Endodermal cell (in vitro differentiated cells): ENCODE measurements at regions not wholly inside any gene's neighbourhood (a gene's known extent, or its start where the extent isn't known, plus 50 kb on each side); places are given as distances from the start of the nearest gene placed in this dataset.

Experiments used
- DNase-seq: peaks from one replicate; pipeline ENCODE4 v3.0.0-alpha.2; 2017
- H3K27ac ChIP-seq: 2 replicates; pipeline ENCODE4 v1.5.1; 2013; ENCODE audit warnings: mild to moderate bottlenecking, low read depth, low read length, moderate library complexity
- H3K27me3 ChIP-seq: 2 replicates; pipeline ENCODE4 v1.6.1; 2013; ENCODE audit warnings: mild to moderate bottlenecking, low read length, moderate library complexity; ENCODE audit not compliant: insufficient read depth, control insufficient read depth, poor library complexity, severe bottlenecking
- H3K36me3 ChIP-seq: 2 replicates; pipeline ENCODE4 v1.7.0; 2013; ENCODE audit warnings: mild to moderate bottlenecking, low read length, moderate library complexity; ENCODE audit not compliant: control insufficient read depth, insufficient read depth
- H3K4me1 ChIP-seq: one replicate; pipeline ENCODE4 v1.7.0; 2013; ENCODE audit warnings: low read length; ENCODE audit not compliant: control insufficient read depth, insufficient read depth
- H3K4me3 ChIP-seq: 2 replicates; pipeline ENCODE4 v1.5.1; 2013; ENCODE audit warnings: mild to moderate bottlenecking, low read length, moderate library complexity
- H3K9ac ChIP-seq: 2 replicates; pipeline ENCODE4 v1.6.1; 2013; ENCODE audit warnings: mild to moderate bottlenecking, low read length, moderate library complexity; ENCODE audit not compliant: poor library complexity, severe bottlenecking; ENCODE audit errors: extremely low read depth
- H3K9me3 ChIP-seq: 2 replicates; pipeline ENCODE4 v1.6.1; 2013; ENCODE audit warnings: mild to moderate bottlenecking, low read length, moderate library complexity; ENCODE audit not compliant: control insufficient read depth
- H3K27ac Mint-ChIP-seq: 2 replicates; pipeline ENCODE4 v1.8.0; 2020; ENCODE audit warnings: mixed read lengths
- H3K27me3 Mint-ChIP-seq: 2 replicates; pipeline ENCODE4 v1.8.0; 2021; ENCODE audit warnings: mild to moderate bottlenecking, mixed read lengths; ENCODE audit not compliant: insufficient read depth
- H3K36me3 Mint-ChIP-seq: 2 replicates; pipeline ENCODE4 v1.8.0; 2020; ENCODE audit warnings: low read depth, mixed read lengths
- H3K4me1 Mint-ChIP-seq: 2 replicates; pipeline ENCODE4 v1.8.0; 2020; ENCODE audit warnings: mixed read lengths
- H3K4me3 Mint-ChIP-seq: 2 replicates; pipeline ENCODE4 v1.8.0; 2020; ENCODE audit warnings: mild to moderate bottlenecking, moderate library complexity, mixed read lengths
- H3K9me3 Mint-ChIP-seq: 2 replicates; pipeline ENCODE4 v1.8.0; 2020; ENCODE audit warnings: mild to moderate bottlenecking, mixed read lengths
- WGBS, 2 experiments: methylation state at CpG; one replicate each; pipeline versions ENCODE4 v1.1.5 to v1.1.7; 2013; ENCODE audit warnings: missing lambda C conversion rate in 2 of 2, mixed read lengths in 1 of 2; ENCODE audit not compliant: insufficient coverage in 1 of 2, insufficient read length in 1 of 2; 5-methylcytosine and 5-hydroxymethylcytosine counted together
- TF ChIP-seq, protein P1 (sequence below): fragments of 200-600 bp; sonication (generic); conservative IDR thresholded peaks from 2 replicates; pipeline ENCODE4 v1.5.0; 2021; ENCODE audit warnings: antibody characterized with exemption, mild to moderate bottlenecking

DNA sequence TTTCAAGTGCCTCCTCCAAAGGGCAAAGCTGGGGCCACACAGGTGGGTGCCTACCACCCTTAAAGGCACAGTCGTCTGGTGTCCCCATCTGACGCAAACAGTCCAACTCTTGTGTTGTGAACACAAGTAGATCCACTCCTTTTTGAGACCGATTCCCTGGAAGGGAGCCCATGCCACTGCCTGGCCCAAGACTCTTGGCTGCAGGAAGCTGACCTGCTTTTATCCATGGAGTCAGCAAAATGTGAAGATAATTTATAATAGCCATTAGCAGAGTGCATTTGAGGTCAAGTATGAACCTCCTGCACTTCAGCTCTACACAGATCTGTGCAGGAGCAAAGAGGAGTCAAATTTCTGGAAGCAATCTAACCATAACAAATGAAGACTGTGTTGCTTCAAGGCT is 68.5 kb downstream of the ADM start:
- peaks cover 7% of the 10 kb centered on the region for H3K27me3 Mint-ChIP-seq
- H3K36me3 ChIP-seq, result no peaks in the 10 kb centered on the region
- no peak overlapping the region for H3K4me3 ChIP-seq
- H3K4me1 Mint-ChIP-seq, result no peaks in the 10 kb centered on the region
- no peaks in the 10 kb centered on the region for H3K27me3 ChIP-seq
- no peaks in the 10 kb centered on the region for H3K36me3 Mint-ChIP-seq
- no peaks in the 10 kb centered on the region for H3K4me1 ChIP-seq
- TF ChIP-seq, protein P1, sequence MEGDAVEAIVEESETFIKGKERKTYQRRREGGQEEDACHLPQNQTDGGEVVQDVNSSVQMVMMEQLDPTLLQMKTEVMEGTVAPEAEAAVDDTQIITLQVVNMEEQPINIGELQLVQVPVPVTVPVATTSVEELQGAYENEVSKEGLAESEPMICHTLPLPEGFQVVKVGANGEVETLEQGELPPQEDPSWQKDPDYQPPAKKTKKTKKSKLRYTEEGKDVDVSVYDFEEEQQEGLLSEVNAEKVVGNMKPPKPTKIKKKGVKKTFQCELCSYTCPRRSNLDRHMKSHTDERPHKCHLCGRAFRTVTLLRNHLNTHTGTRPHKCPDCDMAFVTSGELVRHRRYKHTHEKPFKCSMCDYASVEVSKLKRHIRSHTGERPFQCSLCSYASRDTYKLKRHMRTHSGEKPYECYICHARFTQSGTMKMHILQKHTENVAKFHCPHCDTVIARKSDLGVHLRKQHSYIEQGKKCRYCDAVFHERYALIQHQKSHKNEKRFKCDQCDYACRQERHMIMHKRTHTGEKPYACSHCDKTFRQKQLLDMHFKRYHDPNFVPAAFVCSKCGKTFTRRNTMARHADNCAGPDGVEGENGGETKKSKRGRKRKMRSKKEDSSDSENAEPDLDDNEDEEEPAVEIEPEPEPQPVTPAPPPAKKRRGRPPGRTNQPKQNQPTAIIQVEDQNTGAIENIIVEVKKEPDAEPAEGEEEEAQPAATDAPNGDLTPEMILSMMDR, result no peak
- no peak overlapping the region for H3K4me3 Mint-ChIP-seq
- peaks cover 2% of the 10 kb centered on the region for H3K9me3 Mint-ChIP-seq
- H3K9ac ChIP-seq, result no peak overlapping the region
- WGBS, 2 experiments, result 89 to 93% methylated on average over 3 of the region's 3 CpGs
- H3K27ac ChIP-seq, result no peak overlapping the region
- no peak overlapping the region for H3K27ac Mint-ChIP-seq
- no peak for DNase-seq
- peaks cover 10% of the 10 kb centered on the region for H3K9me3 ChIP-seq

DNA sequence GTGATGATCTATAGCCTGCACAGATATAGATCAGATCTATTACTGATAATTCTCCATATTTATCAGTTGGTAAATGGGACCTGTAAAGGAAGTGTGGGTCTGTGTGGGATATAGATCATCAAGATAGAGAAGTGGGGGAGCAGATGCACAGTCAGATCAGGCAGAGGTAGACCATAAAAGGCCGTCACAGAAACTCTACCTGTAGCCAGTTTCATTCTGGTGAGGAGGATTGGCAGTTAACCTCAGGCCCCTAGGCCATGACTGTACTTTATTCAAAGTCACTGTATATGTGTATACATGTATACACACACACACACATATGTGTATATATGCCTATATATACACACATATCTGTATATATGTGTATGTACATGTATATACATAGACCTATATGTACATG is 69.1 kb downstream of the ADM start:
- Mint-ChIP-seq H3K27ac (no peak overlapping the region), H3K4me1 (no peaks in the 10 kb centered on the region)
- 93% methylated on average over 1 of the region's 1 CpG; no CpG with 5 or more reads in 1 of the 2 experiments for WGBS, 2 experiments

DNA sequence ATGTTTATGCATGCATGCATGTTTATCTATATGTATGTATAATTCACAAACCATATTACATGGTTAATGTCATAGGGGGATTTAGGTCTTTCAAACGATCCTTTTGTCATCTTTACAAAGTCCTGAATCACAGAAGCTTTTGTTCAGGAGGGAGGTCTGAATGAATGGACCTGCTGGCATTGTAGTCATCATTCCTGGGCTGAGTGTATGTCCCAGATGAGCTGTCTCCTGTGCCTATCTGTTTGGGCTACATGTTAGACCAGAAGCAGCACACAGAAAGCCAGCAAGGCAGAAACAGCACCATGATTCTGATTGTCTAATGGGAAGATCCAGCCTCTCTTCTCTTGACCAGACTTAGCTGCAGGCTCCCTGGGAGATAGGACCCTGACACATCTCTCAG is 69.5 kb downstream of the ADM start:
- Mint-ChIP-seq H3K4me3 (no peak overlapping the region), H3K4me1 (no peaks in the 10 kb centered on the region), H3K36me3 (no peaks in the 10 kb centered on the region), H3K27ac (no peak overlapping the region), H3K9me3 (peaks cover 2% of the 10 kb centered on the region), H3K27me3 (peaks cover 3% of the 10 kb centered on the region)
- no peak for DNase-seq
- Histone ChIP-seq H3K9ac (no peak overlapping the region), H3K4me3 (no peak overlapping the region), H3K27me3 (no peaks in the 10 kb centered on the region), H3K4me1 (no peaks in the 10 kb centered on the region), H3K27ac (no peak overlapping the region), H3K36me3 (no peaks in the 10 kb centered on the region), H3K9me3 (peaks cover 10% of the 10 kb centered on the region)
- TF ChIP-seq, protein P1, result no peak
- WGBS, 2 experiments, result 83 to 100% methylated on average over 1 of the region's 1 CpG

More for the DNA sequence above, 69.1 kb downstream of the ADM start:
- Mint-ChIP-seq H3K36me3 (no peaks in the 10 kb centered on the region), H3K27me3 (peaks cover 3% of the 10 kb centered on the region), H3K9me3 (peaks cover 2% of the 10 kb centered on the region), H3K4me3 (no peak overlapping the region)
- no peaks in the 10 kb centered on the region for H3K36me3 ChIP-seq
- no peaks in the 10 kb centered on the region for H3K27me3 ChIP-seq
- TF ChIP-seq, protein P1, result no peak
- H3K9me3 ChIP-seq, result peaks cover 10% of the 10 kb centered on the region
- H3K27ac ChIP-seq, result no peak overlapping the region
- H3K9ac ChIP-seq, result no peak overlapping the region
- no peaks in the 10 kb centered on the region for H3K4me1 ChIP-seq
- H3K4me3 ChIP-seq, result no peak overlapping the region
- DNase-seq, result no peak
